Endothelial cell (in vitro differentiated cells): ENCODE measurements at regions not wholly inside any gene's neighbourhood (a gene's known extent, or its start where the extent isn't known, plus 50 kb on each side); places are given as distances from the start of the nearest gene placed in this dataset.

ENCODE experiments used
- DNase-seq: peaks from one replicate; pipeline ENCODE4 v3.0.0; 2021; ENCODE audit warnings: low spot score
- H3K27ac Mint-ChIP-seq: one replicate; pipeline ENCODE4 v1.8.0; 2021; ENCODE audit warnings: mixed read lengths, inconsistent platforms; ENCODE audit not compliant: unreplicated experiment
- H3K27me3 Mint-ChIP-seq: one replicate; pipeline ENCODE4 v1.8.0; 2021; ENCODE audit warnings: mild to moderate bottlenecking, moderate library complexity, mixed read lengths, inconsistent platforms; ENCODE audit not compliant: unreplicated experiment
- H3K36me3 Mint-ChIP-seq: one replicate; pipeline ENCODE4 v1.8.0; 2021; ENCODE audit warnings: mild to moderate bottlenecking, low read depth, mixed read lengths, inconsistent platforms; ENCODE audit not compliant: unreplicated experiment
- H3K4me1 Mint-ChIP-seq: one replicate; pipeline ENCODE4 v1.8.0; 2021; ENCODE audit warnings: mild to moderate bottlenecking, mixed read lengths, inconsistent platforms; ENCODE audit not compliant: unreplicated experiment
- H3K4me3 Mint-ChIP-seq: one replicate; pipeline ENCODE4 v1.8.0; 2021; ENCODE audit warnings: mild to moderate bottlenecking, mixed read lengths, inconsistent platforms; ENCODE audit not compliant: unreplicated experiment
- H3K9me3 Mint-ChIP-seq: one replicate; pipeline ENCODE4 v1.8.0; 2021; ENCODE audit warnings: mixed read lengths, inconsistent platforms; ENCODE audit not compliant: unreplicated experiment
- TF ChIP-seq, protein P1 (sequence below): fragments of 200-600 bp; sonication (generic); IDR thresholded peaks from one replicate; pipeline ENCODE4 v1.5.0; 2021; ENCODE audit warnings: antibody characterized with exemption; ENCODE audit not compliant: unreplicated experiment

DNA sequence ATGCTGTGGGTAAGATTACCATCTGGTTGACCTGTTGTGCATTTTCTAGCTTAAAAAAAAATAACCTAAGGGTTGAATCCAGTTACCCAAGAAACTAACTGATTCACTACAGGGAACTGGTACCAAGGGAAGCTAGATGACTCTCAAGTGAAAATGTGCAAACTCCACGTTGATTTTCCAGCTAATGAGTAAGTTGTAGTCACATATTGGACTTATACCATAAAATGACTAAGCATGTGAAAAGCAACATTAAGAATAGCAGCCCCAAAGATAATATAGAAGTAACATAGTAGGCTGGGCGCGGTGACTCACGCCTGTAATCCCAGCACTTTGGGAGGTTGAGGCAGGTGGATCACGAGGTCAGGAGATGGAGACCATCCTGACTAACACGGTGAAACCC lies 270.9 kb downstream of the SPRY1 start:
- H3K27me3 Mint-ChIP-seq: no peaks in the 10 kb centered on the region
- no peaks in the 10 kb centered on the region for H3K9me3 Mint-ChIP-seq
- TF ChIP-seq, protein P1, sequence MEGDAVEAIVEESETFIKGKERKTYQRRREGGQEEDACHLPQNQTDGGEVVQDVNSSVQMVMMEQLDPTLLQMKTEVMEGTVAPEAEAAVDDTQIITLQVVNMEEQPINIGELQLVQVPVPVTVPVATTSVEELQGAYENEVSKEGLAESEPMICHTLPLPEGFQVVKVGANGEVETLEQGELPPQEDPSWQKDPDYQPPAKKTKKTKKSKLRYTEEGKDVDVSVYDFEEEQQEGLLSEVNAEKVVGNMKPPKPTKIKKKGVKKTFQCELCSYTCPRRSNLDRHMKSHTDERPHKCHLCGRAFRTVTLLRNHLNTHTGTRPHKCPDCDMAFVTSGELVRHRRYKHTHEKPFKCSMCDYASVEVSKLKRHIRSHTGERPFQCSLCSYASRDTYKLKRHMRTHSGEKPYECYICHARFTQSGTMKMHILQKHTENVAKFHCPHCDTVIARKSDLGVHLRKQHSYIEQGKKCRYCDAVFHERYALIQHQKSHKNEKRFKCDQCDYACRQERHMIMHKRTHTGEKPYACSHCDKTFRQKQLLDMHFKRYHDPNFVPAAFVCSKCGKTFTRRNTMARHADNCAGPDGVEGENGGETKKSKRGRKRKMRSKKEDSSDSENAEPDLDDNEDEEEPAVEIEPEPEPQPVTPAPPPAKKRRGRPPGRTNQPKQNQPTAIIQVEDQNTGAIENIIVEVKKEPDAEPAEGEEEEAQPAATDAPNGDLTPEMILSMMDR: no peak
- H3K36me3 Mint-ChIP-seq: peaks cover 14% of the 10 kb centered on the region
- DNase-seq: no peak
- no peak overlapping the region for H3K27ac Mint-ChIP-seq
- no peaks in the 10 kb centered on the region for H3K4me1 Mint-ChIP-seq
- no peak overlapping the region for H3K4me3 Mint-ChIP-seq

DNA sequence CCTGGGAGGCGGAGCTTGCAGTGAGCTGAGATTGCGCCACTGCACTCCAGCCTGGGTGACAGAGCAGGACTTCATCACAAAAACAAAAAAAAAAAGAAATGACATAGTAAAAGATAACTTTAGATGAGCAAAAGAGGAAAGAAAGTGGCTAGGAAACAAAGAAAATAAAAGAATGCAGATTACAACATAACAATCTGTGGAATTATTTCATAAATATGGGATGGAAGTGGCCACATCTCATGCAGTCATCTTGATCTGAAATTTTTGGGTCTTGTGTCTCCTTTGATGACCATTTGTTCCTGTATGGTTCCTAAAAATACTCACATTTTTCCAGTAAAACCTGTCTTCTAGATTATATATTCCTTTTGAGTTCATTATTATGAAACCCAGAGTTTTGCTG lies 271.4 kb downstream of the SPRY1 start:
- no peak overlapping the region for H3K27ac Mint-ChIP-seq
- TF ChIP-seq, protein P1: no peak
- no peaks in the 10 kb centered on the region for H3K4me1 Mint-ChIP-seq
- DNase-seq: no peak
- H3K27me3 Mint-ChIP-seq: no peaks in the 10 kb centered on the region
- H3K9me3 Mint-ChIP-seq: no peaks in the 10 kb centered on the region
- peaks cover 14% of the 10 kb centered on the region for H3K36me3 Mint-ChIP-seq
- no peak overlapping the region for H3K4me3 Mint-ChIP-seq

DNA sequence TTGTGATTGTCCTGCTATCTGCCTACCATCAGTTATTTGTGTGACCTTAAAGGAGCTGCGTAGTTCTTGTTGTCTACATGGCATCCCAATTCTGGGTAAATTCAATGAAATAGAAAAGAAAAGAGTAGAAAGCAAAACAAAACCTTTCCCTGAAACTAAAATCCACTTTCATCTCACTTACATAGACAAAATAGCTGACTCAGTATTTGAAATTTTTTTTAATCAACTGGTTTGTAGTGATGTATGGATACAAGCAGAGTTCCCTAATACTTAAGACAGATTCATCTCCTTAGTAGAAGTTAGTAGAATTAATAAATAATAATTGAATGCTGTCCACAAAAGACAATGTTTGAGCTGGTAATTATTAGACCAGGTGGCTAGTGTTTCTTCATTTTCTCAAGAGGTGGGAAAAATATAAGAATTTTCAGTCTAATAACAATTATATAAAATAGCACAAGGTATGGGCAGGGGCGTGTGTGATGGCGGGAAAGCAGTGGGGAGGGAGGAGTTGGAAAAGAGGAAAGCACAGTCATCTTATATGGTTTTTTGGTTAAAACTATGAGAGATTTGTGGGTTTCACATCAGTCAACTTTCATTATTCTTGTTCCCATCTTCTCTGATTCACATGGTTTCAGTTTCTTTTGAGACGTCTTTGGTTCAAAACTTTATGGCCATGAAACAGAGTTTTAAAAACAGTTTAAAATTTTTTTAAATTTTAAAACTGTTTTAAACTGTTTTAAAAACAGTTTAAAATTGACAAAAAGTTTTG lies 275.2 kb downstream of the SPRY1 start:
- no peaks in the 10 kb centered on the region for H3K9me3 Mint-ChIP-seq
- H3K27me3 Mint-ChIP-seq: no peaks in the 10 kb centered on the region

DNA sequence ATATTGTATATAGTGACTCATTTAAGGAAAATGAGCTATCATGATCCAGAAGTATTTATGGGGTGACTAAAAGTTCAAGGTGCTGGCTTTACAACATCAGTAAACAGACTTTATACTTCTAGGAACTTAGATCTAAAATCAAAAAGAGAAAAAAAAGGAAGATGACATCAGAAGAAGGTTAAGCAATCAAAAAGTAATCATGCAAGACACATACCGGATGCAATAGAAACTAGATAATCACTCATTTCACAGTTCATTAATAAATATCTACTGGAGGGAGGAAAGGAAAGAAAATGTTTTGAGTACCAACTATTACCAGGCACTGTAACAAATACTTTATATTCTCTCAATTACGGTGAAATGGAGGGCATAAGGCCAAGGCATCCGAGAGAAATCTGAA lies 276.4 kb downstream of the SPRY1 start:
- H3K27ac Mint-ChIP-seq: no peak overlapping the region
- H3K4me1 Mint-ChIP-seq: peaks cover 7% of the 10 kb centered on the region
- no peaks in the 10 kb centered on the region for H3K9me3 Mint-ChIP-seq
- H3K27me3 Mint-ChIP-seq: no peaks in the 10 kb centered on the region
- TF ChIP-seq, protein P1: no peak
- DNase-seq: no peak
- H3K36me3 Mint-ChIP-seq: no peaks in the 10 kb centered on the region
- H3K4me3 Mint-ChIP-seq: no peak overlapping the region

More for the DNA sequence above, 275.2 kb downstream of the SPRY1 start:
- TF ChIP-seq, protein P1: no peak
- Mint-ChIP-seq H3K4me1 (peaks cover 7% of the 10 kb centered on the region), H3K27ac (no peak overlapping the region), H3K4me3 (no peak overlapping the region), H3K36me3 (peaks cover 7% of the 10 kb centered on the region)
- no peak for DNase-seq

DNA sequence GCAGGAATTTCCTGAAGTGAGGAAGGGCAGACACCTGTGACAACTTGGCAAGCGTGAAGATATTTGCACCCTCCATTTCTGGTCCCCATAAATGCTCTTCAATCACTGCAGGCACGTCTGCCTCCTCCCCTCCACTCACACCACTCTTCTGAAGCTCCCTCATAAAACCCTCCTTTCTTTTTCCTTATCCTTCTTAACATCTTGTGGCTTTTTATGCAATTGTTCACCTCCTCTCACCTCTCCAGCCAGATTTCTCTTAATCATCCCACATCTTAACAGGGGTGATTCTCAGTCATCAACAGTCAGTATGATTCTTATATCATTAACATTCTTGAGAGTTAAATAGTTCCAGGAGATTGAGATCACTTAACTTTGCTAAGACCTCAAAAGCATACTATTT lies 277.4 kb downstream of the SPRY1 start:
- no peaks in the 10 kb centered on the region for H3K36me3 Mint-ChIP-seq
- no peak overlapping the region for H3K4me3 Mint-ChIP-seq
- H3K27ac Mint-ChIP-seq: no peak overlapping the region
- peaks cover 7% of the 10 kb centered on the region for H3K4me1 Mint-ChIP-seq
- H3K27me3 Mint-ChIP-seq: no peaks in the 10 kb centered on the region
- DNase-seq: no peak
- no peaks in the 10 kb centered on the region for H3K9me3 Mint-ChIP-seq
- TF ChIP-seq, protein P1: no peak
